Testis (tissue), 2 donors: ENCODE measurements at regions not wholly inside any gene's neighbourhood (a gene's known extent, or its start where the extent isn't known, plus 50 kb on each side); places are given as distances from the start of the nearest gene placed in this dataset.
"Not testable (repeated sequence)": the region's sequence is repeated elsewhere in the genome, so short reads cannot be mapped to it uniquely, and the experiment has no call there.

Experiments used
- DNase-seq: peaks from one replicate; pipeline ENCODE4 v3.0.0-alpha.2; 2019
- H3K27ac ChIP-seq, 2 donors: fragments of 200-600 bp; sonication (generic); one replicate each; pipeline ENCODE4 v1.5.1; 2019
- H3K27me3 ChIP-seq: fragments of 200-600 bp; sonication (generic); one replicate; pipeline ENCODE4 v1.5.1; 2019
- H3K36me3 ChIP-seq: fragments of 200-600 bp; sonication (generic); one replicate; pipeline ENCODE4 v1.5.1; 2017; ENCODE audit warnings: low read depth; ENCODE audit errors: missing control alignments
- H3K4me1 ChIP-seq: fragments of 200-600 bp; sonication (generic); one replicate; pipeline ENCODE4 v1.5.1; 2019
- H3K4me3 ChIP-seq, 2 donors: fragments of 200-600 bp; sonication (generic); one replicate each; pipeline ENCODE4 v1.5.1; 2017 to 2019
- H3K9me3 ChIP-seq: fragments of 200-600 bp; sonication (generic); one replicate; pipeline ENCODE4 v1.5.1; 2017
- CTCF ChIP-seq, 3 experiments: fragments of 450-650 bp in 2 of 3; fragments of 200-600 bp in 1 of 3; sonication (generic) in 1 of 3; IDR thresholded peaks; one replicate each; pipeline ENCODE4 v1.5.1; 2016 to 2019; ENCODE audit warnings: antibody characterized with exemption in 3 of 3, mild to moderate bottlenecking in 2 of 3, moderate library complexity in 1 of 3
- POLR2A ChIP-seq: fragments of 450-650 bp; IDR thresholded peaks from one replicate; pipeline ENCODE4 v1.6.1; 2017; ENCODE audit warnings: antibody characterized with exemption, mild to moderate bottlenecking, moderate library complexity
- WGBS, 2 donors: methylation state at CpG; one replicate each; pipeline ENCODE4 v1.1.5; 2018; 5-methylcytosine and 5-hydroxymethylcytosine counted together
- intact Hi-C: fragments of 100-400 bp; cut with DNase I; formaldehyde crosslinking; loops from one replicate; pipeline ENCODE4 v1.15.1; 2023; ENCODE audit warnings: low total_unique reads

GRCh38 chr12:89825591-89826449 is 117.2 kb upstream of the ATP2B1 start:
- H3K27ac ChIP-seq, result no peak overlapping the region
- no peak overlapping the region for H3K4me3 ChIP-seq
- intact Hi-C loops, result no loop called here
- no peaks in the 10 kb centered on the region for H3K36me3 ChIP-seq
- H3K4me1 ChIP-seq, result no peaks in the 10 kb centered on the region
- no peaks in the 10 kb centered on the region for H3K27me3 ChIP-seq
- no peaks in the 10 kb centered on the region for H3K9me3 ChIP-seq
- no peak for DNase-seq
- 74 to 78% methylated on average over 6 of the region's 6 CpGs for WGBS, 2 donors
- TF ChIP-seq CTCF (IDR thresholded peaks at IDR 0.05) (no peak), POLR2A (no peak)

GRCh38 chr12:89824822-89825221 is 116.2 kb upstream of the ATP2B1 start:
- Histone ChIP-seq H3K36me3 (no peaks in the 10 kb centered on the region), H3K4me1 (no peaks in the 10 kb centered on the region), H3K4me3 (no peak overlapping the region), H3K9me3 (no peaks in the 10 kb centered on the region), H3K27me3 (no peaks in the 10 kb centered on the region), H3K27ac (no peak overlapping the region)
- TF ChIP-seq POLR2A (no peak), CTCF (IDR thresholded peaks at IDR 0.05) (no peak)
- intact Hi-C loops, result no loop called here
- no peak for DNase-seq
- 82 to 88% methylated on average over 2 of the region's 2 CpGs for WGBS, 2 donors

GRCh38 chr12:89822992-89823391 is 114.4 kb upstream of the ATP2B1 start:
- H3K27ac ChIP-seq, H3K4me3 ChIP-seq, intact Hi-C loops: not testable (repeated sequence)

GRCh38 chr12:89821896-89822295 is 113.3 kb upstream of the ATP2B1 start:
- no peaks in the 10 kb centered on the region for H3K9me3 ChIP-seq
- TF ChIP-seq POLR2A, result no peak
- TF ChIP-seq CTCF (IDR thresholded peaks at IDR 0.05), result no peak
- intact Hi-C loops, result no loop called here
- H3K27ac ChIP-seq, result no peak overlapping the region
- H3K4me3 ChIP-seq, result no peak overlapping the region
- H3K4me1 ChIP-seq, result no peaks in the 10 kb centered on the region
- no peak for DNase-seq
- no peaks in the 10 kb centered on the region for H3K36me3 ChIP-seq
- H3K27me3 ChIP-seq, result no peaks in the 10 kb centered on the region

More at GRCh38 chr12:89822992-89823391, 114.4 kb upstream of the ATP2B1 start:
- H3K36me3 ChIP-seq, DNase-seq, H3K9me3 ChIP-seq, H3K4me1 ChIP-seq, H3K27me3 ChIP-seq: not testable (repeated sequence)
- 90 to 92% methylated on average over 6 of the region's 6 CpGs for WGBS, 2 donors

GRCh38 chr12:89817501-89818226 is 109.0 kb upstream of the ATP2B1 start:
- Histone ChIP-seq H3K4me3 (no peak overlapping the region), H3K27me3 (no peaks in the 10 kb centered on the region), H3K9me3 (no peaks in the 10 kb centered on the region), H3K36me3 (no peaks in the 10 kb centered on the region), H3K27ac (no peak overlapping the region), H3K4me1 (no peaks in the 10 kb centered on the region)
- intact Hi-C loops, result no loop called here
- WGBS, 2 donors, result 54 to 69% methylated on average over 2 of the region's 2 CpGs
- no peak for DNase-seq
- TF ChIP-seq POLR2A (no peak), CTCF (IDR thresholded peaks at IDR 0.05) (no peak)
